ENCODE measurements at regions not wholly inside any gene's neighbourhood (a gene's known extent, or its start where the extent isn't known, plus 50 kb on each side); places are given as distances from the start of the nearest gene placed in this dataset.

DNA sequence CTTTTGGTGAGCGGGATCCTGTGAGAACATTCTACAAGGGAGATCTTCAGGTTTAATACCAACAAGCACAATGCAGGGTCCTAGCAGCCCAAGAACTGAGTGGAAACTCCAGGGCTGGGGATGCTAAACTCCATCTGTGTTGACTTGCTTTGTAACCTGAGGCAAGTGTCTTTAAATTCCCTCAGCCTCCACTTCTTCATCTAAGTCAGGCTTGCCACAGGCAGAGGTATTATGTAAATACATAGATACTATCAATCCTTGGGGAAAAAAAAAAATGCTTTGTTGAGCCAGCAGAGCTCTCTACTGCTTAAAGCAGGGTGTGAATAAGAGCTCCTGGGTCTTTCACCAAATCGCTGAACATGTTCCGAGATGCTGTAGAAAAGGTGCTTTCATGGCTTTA is 114.2 kb upstream of the PHACTR1 start:
- TF ChIP-seq POLR2A (IDR thresholded peaks at IDR 0.05): no peak
- TF ChIP-seq, protein P1, sequence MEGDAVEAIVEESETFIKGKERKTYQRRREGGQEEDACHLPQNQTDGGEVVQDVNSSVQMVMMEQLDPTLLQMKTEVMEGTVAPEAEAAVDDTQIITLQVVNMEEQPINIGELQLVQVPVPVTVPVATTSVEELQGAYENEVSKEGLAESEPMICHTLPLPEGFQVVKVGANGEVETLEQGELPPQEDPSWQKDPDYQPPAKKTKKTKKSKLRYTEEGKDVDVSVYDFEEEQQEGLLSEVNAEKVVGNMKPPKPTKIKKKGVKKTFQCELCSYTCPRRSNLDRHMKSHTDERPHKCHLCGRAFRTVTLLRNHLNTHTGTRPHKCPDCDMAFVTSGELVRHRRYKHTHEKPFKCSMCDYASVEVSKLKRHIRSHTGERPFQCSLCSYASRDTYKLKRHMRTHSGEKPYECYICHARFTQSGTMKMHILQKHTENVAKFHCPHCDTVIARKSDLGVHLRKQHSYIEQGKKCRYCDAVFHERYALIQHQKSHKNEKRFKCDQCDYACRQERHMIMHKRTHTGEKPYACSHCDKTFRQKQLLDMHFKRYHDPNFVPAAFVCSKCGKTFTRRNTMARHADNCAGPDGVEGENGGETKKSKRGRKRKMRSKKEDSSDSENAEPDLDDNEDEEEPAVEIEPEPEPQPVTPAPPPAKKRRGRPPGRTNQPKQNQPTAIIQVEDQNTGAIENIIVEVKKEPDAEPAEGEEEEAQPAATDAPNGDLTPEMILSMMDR (IDR thresholded peaks at IDR 0.05): no peak

Data from esophagus squamous epithelium (tissue), 4 donors.